ENCODE measurements at regions not wholly inside any gene's neighbourhood (a gene's known extent, or its start where the extent isn't known, plus 50 kb on each side); places are given as distances from the start of the nearest gene placed in this dataset.
"Not testable (repeated sequence)": the region's sequence is repeated elsewhere in the genome, so short reads cannot be mapped to it uniquely, and the experiment has no call there.

- TF ChIP-seq GLI2 (tag by site-specific recombination; IDR thresholded peaks at IDR 0.05; ENCODE audit: borderline replicate concordance, low read depth); REPIN1 (tag by site-specific recombination; IDR thresholded peaks at IDR 0.05; ENCODE audit: low read depth); ZNF704 (tag by site-specific recombination; IDR thresholded peaks at IDR 0.05); PATZ1 (tag by site-specific recombination; IDR thresholded peaks at IDR 0.05); ZNF140 (tag by site-specific recombination; IDR thresholded peaks at IDR 0.05); ZNF121 (tag by site-specific recombination; IDR thresholded peaks at IDR 0.05): not testable (repeated sequence)
Observed at GRCh38 chr3:159681717-159682116, 306.9 kb upstream of the IL12A start.

Measured in HEK293 (cell line).